GM18870 (cell line): ENCODE measurements at regions not wholly inside any gene's neighbourhood (a gene's known extent, or its start where the extent isn't known, plus 50 kb on each side); places are given as distances from the start of the nearest gene placed in this dataset.

ENCODE experiments used
- ATAC-seq: cut with Tn5 transposase; IDR thresholded peaks from one replicate; pipeline ENCODE4 v1.9.1; 2021; ENCODE audit warnings: moderate library complexity; ENCODE audit not compliant: unreplicated experiment

DNA sequence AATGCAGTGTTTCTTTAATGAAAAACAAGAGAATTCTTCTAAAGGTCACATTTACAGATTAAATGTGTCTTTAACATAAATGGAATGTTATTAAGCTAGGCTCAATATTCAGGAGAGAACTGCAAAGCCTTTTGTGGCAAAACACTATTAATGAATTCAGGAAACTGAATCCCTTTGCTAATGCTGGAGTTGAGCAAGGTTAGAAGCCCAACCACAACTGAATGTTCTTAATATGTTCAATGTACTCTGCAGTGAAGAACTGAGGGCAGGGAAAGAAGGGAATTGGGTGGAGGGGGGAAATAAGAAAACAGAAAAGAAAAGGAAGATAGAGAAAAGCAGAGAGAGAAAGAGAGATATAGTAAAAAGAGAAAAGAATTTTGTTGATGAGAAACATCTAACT lies 276.7 kb upstream of the TMEM161B start:
- no peak for ATAC-seq

DNA sequence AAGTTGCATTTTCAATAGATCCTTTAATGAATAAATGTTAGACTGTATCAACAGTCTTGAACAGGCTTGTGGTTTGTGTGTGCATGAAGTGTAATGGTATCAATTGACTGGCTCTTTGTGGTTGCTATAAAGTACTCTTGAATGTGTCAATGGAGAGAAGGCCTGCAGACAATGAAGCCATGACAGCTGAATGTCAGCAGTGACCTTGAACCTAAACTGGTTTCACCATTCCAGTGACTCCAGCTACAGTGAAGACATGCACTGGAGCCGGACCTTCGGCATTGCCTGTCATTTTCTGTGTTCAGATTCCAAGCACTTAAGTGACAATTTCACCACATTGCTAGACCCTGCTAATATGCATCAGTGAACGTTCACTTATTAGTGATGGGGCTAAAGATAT lies 276.0 kb upstream of the TMEM161B start:
- ATAC-seq, result no peak

DNA sequence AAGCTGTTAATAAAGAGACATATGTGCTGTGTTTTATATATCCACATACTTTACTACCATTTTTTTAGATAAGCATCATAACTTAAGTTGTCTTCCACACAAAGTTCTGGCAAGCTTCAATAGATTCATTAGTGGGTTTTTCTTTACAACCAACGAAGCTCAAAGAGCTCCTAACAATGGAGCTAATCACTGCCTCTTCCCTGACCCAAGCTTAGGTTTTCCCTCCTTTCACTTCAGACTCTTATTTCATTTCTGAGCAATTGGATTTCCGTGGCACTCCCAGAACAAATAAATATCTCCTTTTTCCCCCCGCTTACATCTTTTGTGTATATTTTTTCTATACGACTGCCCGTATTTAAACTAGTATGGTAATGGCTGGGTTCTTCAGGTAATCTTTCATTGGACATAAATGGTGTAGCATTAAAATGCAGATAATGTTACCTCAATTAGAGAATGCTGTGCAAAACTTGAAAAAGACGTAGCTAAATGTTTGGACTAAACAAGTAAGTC lies 275.5 kb upstream of the TMEM161B start:
- no peak for ATAC-seq

DNA sequence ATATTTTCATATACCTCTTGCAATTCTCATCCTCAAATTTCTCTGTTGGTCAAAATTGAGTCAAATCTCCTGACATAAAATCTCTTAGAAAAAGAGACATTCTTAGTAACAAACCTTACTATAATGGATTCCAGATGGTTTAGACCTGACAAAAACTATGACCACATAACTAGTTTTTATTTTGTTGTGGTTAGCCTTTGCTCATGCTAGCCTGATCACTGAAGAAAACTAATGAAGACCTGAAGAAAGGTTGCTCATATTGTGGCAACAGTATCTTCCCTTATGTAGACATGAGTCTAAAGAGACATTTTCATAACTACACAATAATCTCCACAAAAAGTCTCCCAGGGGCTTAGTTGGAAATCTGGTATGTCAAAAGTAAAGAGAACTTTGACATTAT lies 274.1 kb upstream of the TMEM161B start:
- ATAC-seq, result no peak

GRCh38 chr5:88540471-88541115 lies 271.9 kb upstream of the TMEM161B start:
- ATAC-seq, result no peak

GRCh38 chr5:88539693-88540365 lies 271.2 kb upstream of the TMEM161B start:
- ATAC-seq, result no peak

DNA sequence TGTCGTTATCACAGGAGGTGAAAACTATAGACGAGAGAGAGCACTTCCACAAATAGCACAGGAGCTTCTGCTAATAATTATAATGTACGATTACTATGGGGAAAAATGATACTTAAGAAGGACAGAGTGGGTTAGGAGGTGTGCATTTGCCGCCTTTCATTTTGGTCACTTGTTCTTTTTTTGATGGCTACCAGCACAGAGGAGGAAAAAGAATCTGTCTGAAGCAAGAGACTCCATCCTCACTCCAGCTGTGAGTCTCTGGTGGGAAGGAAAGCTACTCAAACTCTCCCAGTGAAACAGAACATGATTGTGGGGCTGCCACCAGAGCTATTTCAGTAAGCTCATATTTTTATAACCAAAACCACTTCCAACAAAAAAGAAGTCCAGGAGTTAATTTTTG lies 270.4 kb upstream of the TMEM161B start:
- ATAC-seq, result no peak

GRCh38 chr5:88536146-88536545 lies 267.5 kb upstream of the TMEM161B start:
- no peak for ATAC-seq

DNA sequence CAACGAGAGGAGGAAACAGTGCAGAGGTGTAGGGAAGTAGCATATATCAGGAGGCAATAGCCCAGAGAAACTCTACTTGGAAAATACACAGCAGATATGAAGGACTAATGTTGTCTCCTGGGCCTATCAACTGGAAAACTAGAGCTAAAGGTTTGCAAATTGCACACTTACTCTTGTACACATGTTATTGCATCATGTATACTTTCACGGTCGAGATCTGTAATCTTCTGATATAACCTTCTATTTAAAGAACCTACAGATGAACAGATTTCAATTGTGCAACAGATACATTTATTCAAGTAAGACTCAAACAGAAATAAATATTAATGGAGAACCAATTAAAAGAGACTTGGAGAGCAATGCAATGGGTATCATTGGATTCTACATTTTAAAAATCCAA lies 256.3 kb upstream of the TMEM161B start:
- ATAC-seq, result no peak

- no peak for ATAC-seq
Measured at GRCh38 chr5:88519066-88519465, 250.4 kb upstream of the TMEM161B start.

DNA sequence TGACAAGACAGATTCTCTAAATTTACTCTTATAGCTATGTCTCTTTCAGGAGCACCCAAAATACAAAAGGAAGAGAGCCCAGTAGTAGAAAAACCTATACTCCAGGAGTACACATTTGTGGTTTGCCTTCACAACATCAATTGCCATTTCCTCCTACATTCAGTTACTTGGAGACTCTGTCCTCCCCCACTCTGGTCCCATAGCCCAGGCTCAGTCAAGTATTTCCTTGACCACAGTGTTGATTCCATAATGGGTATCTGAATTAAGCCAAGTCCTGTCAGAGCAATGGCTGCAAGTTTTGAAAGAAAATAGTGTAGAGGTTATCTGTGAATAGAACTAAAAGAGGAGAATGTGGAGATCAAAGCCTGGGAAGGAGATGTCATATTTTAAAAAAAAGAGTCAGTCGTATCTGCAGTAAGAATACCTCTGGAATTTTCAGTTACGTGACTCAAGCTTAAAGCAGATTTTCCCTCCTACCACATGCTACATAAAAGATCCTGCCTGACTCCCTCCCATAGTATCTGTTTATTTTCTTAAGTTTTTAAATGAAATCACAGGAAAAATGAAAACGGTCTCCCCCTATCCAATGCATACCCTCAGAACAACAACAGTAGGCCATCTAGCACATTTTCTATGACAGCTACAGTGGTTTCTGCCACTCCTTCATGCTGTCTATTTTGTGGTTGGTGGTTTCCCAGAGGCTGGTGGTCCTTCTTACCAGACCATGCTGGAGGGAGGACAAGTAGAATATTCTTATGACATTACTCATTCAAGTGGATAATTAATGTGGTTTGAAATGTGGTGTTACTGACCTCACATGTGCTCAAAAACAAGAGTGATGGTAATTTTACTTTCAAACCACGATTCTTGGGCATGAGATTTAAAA lies 249.7 kb upstream of the TMEM161B start:
- ATAC-seq, result peak; percentile 70

- ATAC-seq, result no peak
Measured at GRCh38 chr5:88515881-88516819, 247.5 kb upstream of the TMEM161B start.

DNA sequence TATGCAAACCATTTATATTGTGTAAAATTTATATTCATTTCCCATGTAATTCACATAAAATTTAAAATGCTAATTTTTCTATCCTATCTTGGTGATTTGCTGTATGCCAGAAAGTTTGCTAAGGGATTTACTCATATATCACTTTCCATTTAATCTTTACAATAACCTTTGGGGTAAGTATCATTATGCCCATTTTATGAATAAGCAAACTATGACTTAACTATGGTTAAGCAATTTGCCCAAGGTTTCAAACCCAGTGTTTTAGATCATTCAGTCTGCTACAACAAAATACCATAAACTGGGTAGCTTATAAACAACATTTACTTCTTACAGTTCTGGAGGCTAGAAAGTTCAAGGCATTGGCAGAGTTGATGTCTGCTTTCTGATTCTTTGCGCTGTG lies 246.4 kb upstream of the TMEM161B start:
- ATAC-seq, result no peak

DNA sequence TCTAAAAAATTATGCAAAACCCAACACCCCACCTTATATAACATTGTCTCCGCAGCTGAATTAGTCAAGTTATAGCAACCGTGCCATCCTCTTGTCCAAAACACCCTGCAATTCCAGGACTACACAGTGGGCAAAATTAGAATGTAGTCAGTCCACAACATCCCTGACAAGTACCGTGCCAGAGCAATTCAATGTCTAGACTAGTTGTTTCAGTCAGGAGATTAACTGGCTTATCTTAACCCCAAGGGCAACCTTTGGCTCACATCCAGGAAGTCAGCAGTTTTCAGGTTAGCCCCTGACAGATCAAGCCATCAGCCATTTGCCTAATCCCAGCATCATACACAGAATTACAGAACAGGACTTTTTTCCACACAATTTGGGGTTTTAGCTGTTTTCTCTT lies 240.8 kb upstream of the TMEM161B start:
- ATAC-seq, result no peak

DNA sequence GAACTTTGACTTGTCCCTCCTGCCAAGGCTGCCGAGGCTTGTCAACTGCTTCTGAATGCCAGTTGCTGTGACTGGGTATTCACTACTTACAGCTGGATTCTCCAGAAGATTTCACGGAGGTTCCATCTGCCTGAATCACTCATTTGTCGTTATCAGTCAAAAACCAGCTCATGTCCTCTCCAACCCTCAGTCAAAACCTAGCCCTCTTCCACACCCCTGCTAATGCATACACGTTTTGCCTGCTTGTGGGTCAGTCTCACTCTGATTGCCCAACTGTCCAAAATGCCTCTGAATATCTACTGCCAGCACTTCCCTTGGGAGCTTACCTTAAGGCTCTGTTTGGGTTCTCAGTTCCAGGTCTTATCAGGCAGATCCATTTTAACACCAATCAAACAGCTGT lies 238.6 kb upstream of the TMEM161B start:
- no peak for ATAC-seq

- ATAC-seq, result no peak
Measured at GRCh38 chr5:88503406-88503805, 234.8 kb upstream of the TMEM161B start.

- ATAC-seq, result no peak
Measured at GRCh38 chr5:88503041-88503345, 234.3 kb upstream of the TMEM161B start.

DNA sequence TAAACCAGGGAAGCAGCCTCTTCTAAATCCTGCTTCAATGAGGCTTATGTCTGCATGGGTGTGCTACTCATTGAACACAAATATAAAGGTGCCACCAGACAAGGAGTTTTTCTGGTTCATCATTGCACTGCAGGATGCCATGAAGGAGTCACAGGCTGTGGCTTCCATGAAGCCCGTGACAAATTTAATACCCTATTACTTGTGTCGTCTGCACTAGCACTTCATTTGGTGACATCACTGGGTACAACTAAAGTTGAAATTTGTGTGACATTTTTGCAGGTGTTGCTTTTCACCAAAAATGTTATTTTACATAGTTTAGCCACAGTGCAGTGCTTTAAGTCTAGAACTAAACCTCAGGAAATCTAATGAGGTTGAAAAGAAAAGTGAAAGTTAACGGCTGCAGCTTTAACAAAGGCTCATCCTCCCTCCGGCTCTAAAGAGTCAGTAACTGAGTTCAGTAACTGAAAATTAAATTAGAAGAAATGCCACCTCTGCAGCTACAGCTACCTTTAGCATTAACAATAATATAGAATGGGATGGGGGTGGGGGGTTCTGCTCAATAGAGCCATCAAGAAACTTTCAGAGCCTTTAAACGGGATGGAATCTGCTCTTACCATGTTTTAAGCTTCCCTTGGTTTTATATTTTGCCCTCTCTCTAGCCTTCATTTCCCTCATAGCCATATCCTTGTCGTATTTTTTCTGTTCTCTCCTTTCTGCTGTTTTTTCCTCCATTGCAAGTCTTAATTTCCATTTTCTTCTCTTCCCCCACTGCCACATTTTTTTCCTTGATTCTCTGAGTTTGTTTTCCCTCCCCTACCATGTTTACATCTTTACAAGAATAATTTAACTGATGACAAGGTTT lies 233.8 kb upstream of the TMEM161B start:
- ATAC-seq, result peak; percentile 81

GRCh38 chr5:88495810-88496209 lies 227.2 kb upstream of the TMEM161B start:
- ATAC-seq, result no peak

GRCh38 chr5:88490874-88491273 lies 222.2 kb upstream of the TMEM161B start:
- ATAC-seq, result no peak
